Posterior vena cava (tissue), 2 donors: ENCODE measurements at regions not wholly inside any gene's neighbourhood (a gene's known extent, or its start where the extent isn't known, plus 50 kb on each side); places are given as distances from the start of the nearest gene placed in this dataset.
"Not testable (repeated sequence)": the region's sequence is repeated elsewhere in the genome, so short reads cannot be mapped to it uniquely, and the experiment has no call there.

Experiments
- DNase-seq: peaks from one replicate; pipeline ENCODE4 v3.0.0-alpha.2; 2020; ENCODE audit warnings: low spot score
- intact Hi-C, 2 donors: fragments of 100-400 bp; cut with DNase I; formaldehyde crosslinking; loops; one replicate each; pipeline versions ENCODE4 v1.14.1 to v1.14.2; 2022 to 2023
- donor health status: DM: yes; HTN: yes; CAD: no.
- donor health status: DM: yes; HTN: yes; CAD: no.

- intact Hi-C loops, result no loop called here
These were observed 404.8 kb downstream of the EPHA5 start for GRCh38 chr4:65265526-65265925.

GRCh38 chr4:65259296-65259695 is 411.0 kb downstream of the EPHA5 start:
- DNase-seq, result no peak
- intact Hi-C loops, result no loop called here

More at GRCh38 chr4:65265526-65265925, 404.8 kb downstream of the EPHA5 start:
- DNase-seq, result no peak

GRCh38 chr4:65250916-65251315 is 419.4 kb downstream of the EPHA5 start:
- intact Hi-C loops, result no loop called here
- DNase-seq, result no peak

- intact Hi-C loops, result no loop called here
These were observed 421.2 kb downstream of the EPHA5 start for GRCh38 chr4:65249111-65249510.

GRCh38 chr4:65242156-65242846 is 428.0 kb downstream of the EPHA5 start:
- DNase-seq, result no peak
- intact Hi-C loops, result loop anchor here in 1 of 2 donors (5.0 kb wide), 1 partner anchor 75 kb away; no protein-coding TSS in a partner anchor

More at GRCh38 chr4:65249111-65249510, 421.2 kb downstream of the EPHA5 start:
- no peak for DNase-seq

GRCh38 chr4:65241257-65241997 is 428.9 kb downstream of the EPHA5 start:
- intact Hi-C loops, result loop anchor here in 1 of 2 donors (5.0 kb wide), 1 partner anchor 74 kb away; no protein-coding TSS in a partner anchor

GRCh38 chr4:65234061-65234460 is 436.2 kb downstream of the EPHA5 start:
- no peak for DNase-seq
- intact Hi-C loops, result no loop called here

More at GRCh38 chr4:65241257-65241997, 428.9 kb downstream of the EPHA5 start:
- DNase-seq, result no peak

GRCh38 chr4:65227628-65228027 is 442.7 kb downstream of the EPHA5 start:
- intact Hi-C loops, result no loop called here
- no peak for DNase-seq

- intact Hi-C loops, result no loop called here
- DNase-seq, result no peak
These were observed 446.7 kb downstream of the EPHA5 start for GRCh38 chr4:65223601-65224000.

- DNase-seq, result peak; percentile 77
- intact Hi-C loops, result not testable (repeated sequence)
These were observed 447.2 kb downstream of the EPHA5 start for GRCh38 chr4:65223074-65223473.

- no peak for DNase-seq
- intact Hi-C loops, result no loop called here
These were observed 453.1 kb downstream of the EPHA5 start for GRCh38 chr4:65217179-65217578.

GRCh38 chr4:65202853-65203236 is 467.4 kb downstream of the EPHA5 start:
- intact Hi-C loops, result no loop called here
- no peak for DNase-seq

- DNase-seq, result no peak
- intact Hi-C loops, result no loop called here
These were observed 468.0 kb downstream of the EPHA5 start for GRCh38 chr4:65202165-65202852.

- intact Hi-C loops, result no loop called here
- DNase-seq, result no peak
These were observed 474.6 kb downstream of the EPHA5 start for GRCh38 chr4:65195666-65196065.

- DNase-seq, result no peak
- intact Hi-C loops, result no loop called here
These were observed 475.3 kb downstream of the EPHA5 start for GRCh38 chr4:65195002-65195401.

- no peak for DNase-seq
- intact Hi-C loops, result no loop called here
These were observed 476.3 kb downstream of the EPHA5 start for GRCh38 chr4:65193985-65194384.

GRCh38 chr4:65190780-65191179 is 479.5 kb downstream of the EPHA5 start:
- intact Hi-C loops, result no loop called here
- no peak for DNase-seq

GRCh38 chr4:65175585-65175984 is 494.7 kb downstream of the EPHA5 start:
- DNase-seq, result no peak
- intact Hi-C loops, result no loop called here

GRCh38 chr4:65170768-65171514 is 499.3 kb downstream of the EPHA5 start:
- DNase-seq, result peak; percentile 67
- intact Hi-C loops, result no loop called here
